Vagina (tissue), 2 donors: ENCODE measurements at regions not wholly inside any gene's neighbourhood (a gene's known extent, or its start where the extent isn't known, plus 50 kb on each side); places are given as distances from the start of the nearest gene placed in this dataset.

Experiments used
- DNase-seq, 2 donors: peaks; one replicate each; pipeline ENCODE4 v3.0.0-alpha.2; 2017; ENCODE audit errors: extremely low spot score in 2 of 2
- H3K27ac ChIP-seq: fragments of 200-600 bp; sonication (generic); one replicate; pipeline ENCODE4 v1.5.1; 2019
- H3K27me3 ChIP-seq: fragments of 200-600 bp; sonication (generic); one replicate; pipeline ENCODE4 v1.5.1; 2019
- H3K36me3 ChIP-seq, 2 donors: fragments of 200-600 bp; sonication (generic); one replicate each; pipeline ENCODE4 v1.5.1; 2017 to 2019
- H3K4me1 ChIP-seq: fragments of 200-600 bp; sonication (generic); one replicate; pipeline ENCODE4 v1.5.1; 2019
- H3K4me3 ChIP-seq, 2 donors: fragments of 200-600 bp; sonication (generic); 1 replicate in 1 of 2; 2 replicates in 1 of 2; pipeline ENCODE4 v1.5.1; 2016 to 2019
- H3K9me3 ChIP-seq: fragments of 200-600 bp; sonication (generic); one replicate; pipeline ENCODE4 v1.5.1; 2019
- POLR2A ChIP-seq, 2 donors: fragments of 450-650 bp; IDR thresholded peaks; one replicate each; pipeline ENCODE4 v1.6.1; 2017; ENCODE audit warnings: antibody characterized with exemption in 2 of 2, mild to moderate bottlenecking in 2 of 2, moderate library complexity in 2 of 2
- POLR2AphosphoS5 ChIP-seq, 2 donors: sonication (generic); formaldehyde crosslinking; IDR thresholded peaks; one replicate each; pipeline ENCODE4 v1.9.0; 2017; ENCODE audit warnings: antibody characterized with exemption in 2 of 2, mild to moderate bottlenecking in 2 of 2, low read depth in 1 of 2; ENCODE audit not compliant: insufficient read depth in 1 of 2
- intact Hi-C: fragments of 100-400 bp; cut with DNase I; formaldehyde crosslinking; loops from one replicate; pipeline ENCODE4 v1.15.1; 2023
- TF ChIP-seq, protein P1 (sequence below), 3 experiments: fragments of 450-650 bp in 2 of 3; fragments of 200-600 bp in 1 of 3; sonication (generic) in 1 of 3; IDR thresholded peaks; one replicate each; pipeline ENCODE4 v1.5.1; 2017 to 2019; ENCODE audit warnings: antibody characterized with exemption in 3 of 3, mild to moderate bottlenecking in 2 of 3, moderate library complexity in 2 of 3

DNA sequence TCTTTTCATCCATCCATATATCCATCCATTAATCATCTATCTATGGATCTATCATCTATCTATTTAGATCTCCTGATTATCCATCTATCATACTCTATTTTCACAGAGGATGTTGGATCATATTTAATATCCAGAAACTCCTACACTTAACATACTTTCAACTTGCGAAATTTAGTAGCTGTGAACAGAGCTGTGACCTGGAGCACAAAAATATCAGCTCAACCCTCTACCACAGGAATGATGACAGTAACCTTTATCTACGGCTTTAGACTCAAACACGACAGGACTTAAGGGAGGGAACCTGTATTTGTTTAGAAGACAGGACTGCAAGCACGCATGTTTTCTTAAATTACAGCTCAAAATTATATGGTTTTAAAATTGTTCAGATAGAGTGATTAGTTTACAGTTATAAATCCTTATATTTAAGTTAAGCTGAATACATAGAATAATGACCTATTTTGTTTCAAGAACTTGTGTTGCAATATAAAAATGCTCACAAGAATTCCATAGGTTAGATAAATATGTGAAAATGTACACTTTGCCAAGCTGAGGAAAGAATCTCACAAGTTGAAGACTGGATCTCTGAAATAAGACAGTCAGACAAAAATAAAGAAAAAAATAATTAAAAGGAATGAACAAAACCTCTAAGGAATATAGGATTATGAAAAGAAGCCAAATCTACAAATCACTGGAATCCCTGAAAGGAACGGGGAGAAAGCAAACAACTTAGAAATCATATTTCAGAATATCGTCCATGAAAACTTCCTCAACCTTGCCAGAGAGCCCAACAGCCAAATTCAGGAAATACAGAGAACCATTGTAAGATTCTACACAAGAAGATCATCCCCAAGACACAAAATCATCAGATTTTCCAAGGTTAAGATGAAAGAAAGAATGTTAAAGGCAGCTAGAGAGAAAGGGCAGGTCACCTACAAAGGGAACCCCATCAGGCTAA lies 142.0 kb downstream of the COL6A3 start:
- DNase-seq, result no peak
- TF ChIP-seq POLR2AphosphoS5 (IDR thresholded peaks at IDR 0.05; ENCODE audit: insufficient read depth in 1 of 2, low read depth in 1 of 2) (no peak), POLR2A (IDR thresholded peaks at IDR 0.05) (no peak)
- TF ChIP-seq, protein P1, sequence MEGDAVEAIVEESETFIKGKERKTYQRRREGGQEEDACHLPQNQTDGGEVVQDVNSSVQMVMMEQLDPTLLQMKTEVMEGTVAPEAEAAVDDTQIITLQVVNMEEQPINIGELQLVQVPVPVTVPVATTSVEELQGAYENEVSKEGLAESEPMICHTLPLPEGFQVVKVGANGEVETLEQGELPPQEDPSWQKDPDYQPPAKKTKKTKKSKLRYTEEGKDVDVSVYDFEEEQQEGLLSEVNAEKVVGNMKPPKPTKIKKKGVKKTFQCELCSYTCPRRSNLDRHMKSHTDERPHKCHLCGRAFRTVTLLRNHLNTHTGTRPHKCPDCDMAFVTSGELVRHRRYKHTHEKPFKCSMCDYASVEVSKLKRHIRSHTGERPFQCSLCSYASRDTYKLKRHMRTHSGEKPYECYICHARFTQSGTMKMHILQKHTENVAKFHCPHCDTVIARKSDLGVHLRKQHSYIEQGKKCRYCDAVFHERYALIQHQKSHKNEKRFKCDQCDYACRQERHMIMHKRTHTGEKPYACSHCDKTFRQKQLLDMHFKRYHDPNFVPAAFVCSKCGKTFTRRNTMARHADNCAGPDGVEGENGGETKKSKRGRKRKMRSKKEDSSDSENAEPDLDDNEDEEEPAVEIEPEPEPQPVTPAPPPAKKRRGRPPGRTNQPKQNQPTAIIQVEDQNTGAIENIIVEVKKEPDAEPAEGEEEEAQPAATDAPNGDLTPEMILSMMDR (IDR thresholded peaks at IDR 0.05), result no peak
- no peaks in the 10 kb centered on the region for H3K4me1 ChIP-seq
- H3K27ac ChIP-seq, result no peak overlapping the region
- H3K36me3 ChIP-seq, result no peaks in the 10 kb centered on the region
- H3K4me3 ChIP-seq, result no peak overlapping the region
- intact Hi-C loops, result no loop called here
- no peaks in the 10 kb centered on the region for H3K9me3 ChIP-seq
- no peaks in the 10 kb centered on the region for H3K27me3 ChIP-seq
